Upper lobe of left lung (tissue), 4 donors: ENCODE measurements at regions not wholly inside any gene's neighbourhood (a gene's known extent, or its start where the extent isn't known, plus 50 kb on each side); places are given as distances from the start of the nearest gene placed in this dataset.

Experiments used
- CTCF ChIP-seq, 6 experiments: fragments of 450-650 bp in 4 of 6; fragments of 200-600 bp in 2 of 6; sonication (generic) in 2 of 6; IDR thresholded peaks; one replicate each; pipeline ENCODE4 v1.5.1; 2016 to 2019; ENCODE audit warnings: antibody characterized with exemption in 6 of 6
- POLR2A ChIP-seq, 4 donors: fragments of 450-650 bp; IDR thresholded peaks; one replicate each; pipeline ENCODE4 v1.5.1; 2016 to 2017; ENCODE audit warnings: antibody characterized with exemption in 4 of 4, mild to moderate bottlenecking in 2 of 4
- POLR2AphosphoS5 ChIP-seq, 2 donors: sonication (generic); formaldehyde crosslinking; IDR thresholded peaks; one replicate each; pipeline ENCODE4 v1.5.1; 2017; ENCODE audit warnings: antibody characterized with exemption in 2 of 2

DNA sequence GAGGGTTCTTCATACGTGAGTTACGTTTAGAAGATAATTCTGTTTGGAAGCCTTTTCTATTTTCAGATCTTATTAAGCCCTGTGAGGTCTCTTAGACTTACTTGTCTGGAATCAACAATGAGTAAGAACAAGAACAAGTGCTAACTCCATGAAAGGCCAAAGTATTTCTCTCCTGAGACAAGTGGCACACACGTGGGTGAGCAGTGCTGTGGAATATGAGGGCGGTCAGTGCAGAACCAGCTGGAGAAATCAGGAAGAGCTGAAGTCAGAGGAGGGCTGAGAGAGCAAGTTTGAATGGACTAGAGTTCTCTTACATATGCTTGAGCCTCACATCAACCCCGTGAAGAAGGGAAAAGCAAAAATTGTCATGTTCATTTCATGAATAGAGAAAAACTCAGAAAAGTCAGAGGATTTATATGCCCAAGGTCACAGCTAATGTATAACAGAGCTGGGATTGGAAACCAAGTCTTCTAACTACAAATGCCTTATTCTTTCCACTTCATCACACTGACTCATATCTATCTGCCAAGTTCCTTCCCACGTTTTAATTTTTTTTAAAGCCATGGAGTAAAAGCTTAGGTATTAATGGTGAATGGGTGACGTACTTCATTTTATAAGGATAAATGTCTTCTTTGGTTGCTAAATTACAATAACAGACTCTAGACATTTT is 201.3 kb upstream of the DTNBP1 start:
- no peak for TF ChIP-seq POLR2A (IDR thresholded peaks at IDR 0.05)
- TF ChIP-seq CTCF (IDR thresholded peaks at IDR 0.05) = no peak
- TF ChIP-seq POLR2AphosphoS5 (IDR thresholded peaks at IDR 0.05) = no peak
